ENCODE measurements at regions not wholly inside any gene's neighbourhood (a gene's known extent, or its start where the extent isn't known, plus 50 kb on each side); places are given as distances from the start of the nearest gene placed in this dataset.

DNA sequence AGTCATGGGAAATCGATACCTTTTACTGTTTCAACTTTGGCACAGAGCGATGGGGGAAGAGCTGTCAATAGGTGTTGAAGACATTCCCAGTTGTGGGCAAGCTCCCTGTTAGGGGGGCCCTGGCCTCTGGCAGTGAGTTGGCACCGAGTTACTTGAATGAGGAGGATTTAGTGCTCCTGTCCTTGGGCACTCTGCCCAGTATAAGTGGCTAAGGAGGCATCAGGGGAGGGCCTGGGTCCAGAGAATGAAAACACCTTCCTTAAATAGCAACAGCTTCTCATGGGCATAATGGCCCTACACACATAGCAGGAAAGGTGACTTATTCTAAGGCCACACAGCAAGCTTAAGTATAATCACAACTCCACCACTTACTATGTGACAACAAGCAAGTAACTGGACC lies 664.4 kb downstream of the PTPRU start:
- Mint-ChIP-seq H3K4me3 (ENCODE audit: low read depth) (no peak overlapping the region), H3K4me1 (ENCODE audit: low read depth) (no peaks in the 10 kb centered on the region), H3K27ac (no peak overlapping the region), H3K27me3 (peaks cover 29% of the 10 kb centered on the region), H3K9me3 (ENCODE audit: low read depth) (no peaks in the 10 kb centered on the region), H3K36me3 (ENCODE audit: insufficient read depth) (no peaks in the 10 kb centered on the region)
- no peak for TF ChIP-seq CTCF (IDR thresholded peaks at IDR 0.05; ENCODE audit: unreplicated experiment)
- DNase-seq (ENCODE audit: low spot score, unreplicated experiment) = no peak

DNA sequence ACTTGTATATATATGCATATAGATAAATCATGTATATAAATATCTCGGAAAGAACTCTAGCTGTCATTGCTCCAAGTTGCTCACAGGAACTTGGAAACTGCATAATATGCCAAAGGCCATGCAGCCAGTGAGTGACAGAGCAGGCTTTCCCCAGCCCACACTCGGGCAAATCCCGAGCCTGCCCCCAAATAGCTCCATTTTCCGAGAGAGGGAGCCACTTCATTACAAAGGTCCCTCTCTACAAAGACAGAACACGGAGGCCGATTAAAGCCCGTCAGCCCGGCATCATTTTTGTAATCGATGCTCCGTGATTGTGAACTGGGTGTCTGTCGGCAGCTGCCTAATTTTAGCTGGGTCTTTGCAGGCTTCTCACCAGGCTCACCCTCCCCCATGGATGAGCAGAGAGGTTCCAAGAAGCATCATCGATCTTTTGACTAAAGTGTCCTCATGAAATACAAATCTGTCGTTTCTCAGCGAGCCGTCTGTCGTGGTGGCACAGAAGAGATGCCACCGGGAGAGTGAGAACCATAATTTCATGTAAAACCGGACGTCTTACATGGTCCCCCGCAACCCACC lies 663.9 kb downstream of the PTPRU start:
- Mint-ChIP-seq H3K9me3 (ENCODE audit: low read depth) (no peaks in the 10 kb centered on the region), H3K4me3 (ENCODE audit: low read depth) (no peak overlapping the region), H3K27ac (no peak overlapping the region), H3K4me1 (ENCODE audit: low read depth) (no peaks in the 10 kb centered on the region), H3K27me3 (peaks cover 34% of the 10 kb centered on the region), H3K36me3 (ENCODE audit: insufficient read depth) (no peaks in the 10 kb centered on the region)
- no peak for TF ChIP-seq CTCF (IDR thresholded peaks at IDR 0.05; ENCODE audit: unreplicated experiment)
- DNase-seq (ENCODE audit: low spot score, unreplicated experiment) = no peak

- H3K27me3 Mint-ChIP-seq = peaks cover 47% of the 10 kb centered on the region
- no peak for TF ChIP-seq CTCF (IDR thresholded peaks at IDR 0.05; ENCODE audit: unreplicated experiment)
- H3K36me3 Mint-ChIP-seq (ENCODE audit: insufficient read depth) = no peaks in the 10 kb centered on the region
- no peak overlapping the region for H3K4me3 Mint-ChIP-seq (ENCODE audit: low read depth)
- H3K9me3 Mint-ChIP-seq (ENCODE audit: low read depth) = no peaks in the 10 kb centered on the region
- H3K4me1 Mint-ChIP-seq (ENCODE audit: low read depth) = no peaks in the 10 kb centered on the region
- no peak for DNase-seq (ENCODE audit: low spot score, unreplicated experiment)
- no peak overlapping the region for H3K27ac Mint-ChIP-seq
Measured at GRCh38 chr1:29896791-29897714, 660.7 kb downstream of the PTPRU start.

DNA sequence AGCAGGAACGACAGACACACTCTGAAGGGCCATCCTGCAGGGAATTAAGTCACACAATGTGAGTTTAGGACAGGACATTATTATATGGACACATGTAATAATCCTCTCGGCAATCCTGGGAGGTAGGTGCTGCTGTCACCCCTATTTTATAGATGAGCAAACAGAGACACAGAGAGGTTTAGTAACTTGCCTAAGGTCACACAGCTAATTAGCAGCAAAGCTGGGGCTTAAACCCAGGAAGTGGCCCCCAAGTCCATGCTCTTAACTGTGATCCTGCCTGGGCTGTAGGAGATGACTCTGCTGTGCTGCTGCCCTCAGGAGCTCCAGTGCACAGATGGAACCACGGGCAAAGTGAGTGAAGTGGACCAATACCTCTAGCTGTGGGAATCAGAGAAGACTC lies 660.0 kb downstream of the PTPRU start:
- H3K4me1 Mint-ChIP-seq (ENCODE audit: low read depth) = no peaks in the 10 kb centered on the region
- no peaks in the 10 kb centered on the region for H3K9me3 Mint-ChIP-seq (ENCODE audit: low read depth)
- no peak for DNase-seq (ENCODE audit: low spot score, unreplicated experiment)
- no peak overlapping the region for H3K4me3 Mint-ChIP-seq (ENCODE audit: low read depth)
- H3K36me3 Mint-ChIP-seq (ENCODE audit: insufficient read depth) = no peaks in the 10 kb centered on the region
- H3K27ac Mint-ChIP-seq = no peak overlapping the region
- H3K27me3 Mint-ChIP-seq = peaks cover 54% of the 10 kb centered on the region
- no peak for TF ChIP-seq CTCF (IDR thresholded peaks at IDR 0.05; ENCODE audit: unreplicated experiment)

DNA sequence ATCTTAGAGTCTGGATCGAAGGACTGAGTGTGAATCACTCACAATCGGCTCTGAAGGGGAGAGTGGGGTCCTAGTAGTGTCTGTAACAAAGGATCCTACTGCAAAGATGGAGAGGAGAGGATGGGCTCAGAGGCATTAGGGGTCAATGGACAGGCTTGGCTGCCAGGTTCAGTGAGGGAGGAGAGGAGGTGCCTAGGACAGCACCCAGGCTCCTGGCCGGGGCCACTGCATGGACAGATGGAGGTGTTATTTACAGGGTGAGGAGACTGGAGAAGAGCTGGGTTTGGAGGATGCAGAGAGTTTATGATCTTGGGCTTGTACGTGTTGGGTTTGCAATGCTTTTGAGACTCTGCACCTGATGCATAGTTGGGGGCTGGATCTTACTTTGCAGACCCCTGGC lies 658.9 kb downstream of the PTPRU start:
- peaks cover 52% of the 10 kb centered on the region for H3K27me3 Mint-ChIP-seq
- TF ChIP-seq CTCF (IDR thresholded peaks at IDR 0.05; ENCODE audit: unreplicated experiment) = no peak

More for the DNA sequence above, 658.9 kb downstream of the PTPRU start:
- Mint-ChIP-seq H3K4me3 (ENCODE audit: low read depth) (no peak overlapping the region), H3K36me3 (ENCODE audit: insufficient read depth) (no peaks in the 10 kb centered on the region), H3K27ac (no peak overlapping the region), H3K9me3 (ENCODE audit: low read depth) (no peaks in the 10 kb centered on the region), H3K4me1 (ENCODE audit: low read depth) (no peaks in the 10 kb centered on the region)
- DNase-seq (ENCODE audit: low spot score, unreplicated experiment) = no peak

Data from progenitor cell of endocrine pancreas (in vitro differentiated cells).